Neural progenitor cell (in vitro differentiated cells): ENCODE measurements at regions not wholly inside any gene's neighbourhood (a gene's known extent, or its start where the extent isn't known, plus 50 kb on each side); places are given as distances from the start of the nearest gene placed in this dataset.

Source experiments
- DNase-seq: peaks from one replicate; pipeline ENCODE4 v3.0.0-alpha.2; 2016; ENCODE audit warnings: low spot score
- H2AFZ ChIP-seq: fragments of 200-600 bp; sonication (generic); replicated peaks from 2 replicates; pipeline ENCODE4 v1.6.1; 2016; ENCODE audit warnings: antibody characterized with exemption
- H3F3A ChIP-seq: fragments of 200-600 bp; sonication (generic); 2 replicates; pipeline ENCODE4 v1.6.1; 2016; ENCODE audit warnings: antibody characterized with exemption, low read depth
- H3K27ac ChIP-seq: fragments of 200-600 bp; sonication (generic); 2 replicates; pipeline ENCODE4 v1.5.1; 2016; ENCODE audit warnings: mild to moderate bottlenecking
- H3K27me3 ChIP-seq: fragments of 200-600 bp; sonication (generic); 2 replicates; pipeline ENCODE4 v1.6.1; 2016; ENCODE audit warnings: mild to moderate bottlenecking, moderate library complexity
- H3K36me3 ChIP-seq: fragments of 200-600 bp; sonication (generic); 2 replicates; pipeline ENCODE4 v1.5.1; 2016
- H3K4me1 ChIP-seq: fragments of 200-600 bp; sonication (generic); 2 replicates; pipeline ENCODE4 v1.6.1; 2016; ENCODE audit warnings: mixed run types
- H3K4me2 ChIP-seq: fragments of 200-600 bp; sonication (generic); 2 replicates; pipeline ENCODE4 v1.6.1; 2016
- H3K4me3 ChIP-seq: fragments of 200-600 bp; sonication (generic); 2 replicates; pipeline ENCODE4 v1.5.1; 2016
- H3K79me2 ChIP-seq: fragments of 200-600 bp; sonication (generic); 2 replicates; pipeline ENCODE4 v1.6.1; 2016; ENCODE audit warnings: low read depth
- H3K9ac ChIP-seq: fragments of 200-600 bp; sonication (generic); 2 replicates; pipeline ENCODE4 v1.6.1; 2016
- H3K9me3 ChIP-seq: fragments of 200-600 bp; sonication (generic); 2 replicates; pipeline ENCODE4 v1.5.1; 2016; ENCODE audit warnings: low read depth
- H4K20me1 ChIP-seq: fragments of 200-600 bp; sonication (generic); 2 replicates; pipeline ENCODE4 v1.6.1; 2016; ENCODE audit warnings: low read depth
- H3K27ac Mint-ChIP-seq: 3 replicates; pipeline ENCODE4 v1.8.0; 2021; ENCODE audit warnings: mixed read lengths
- H3K27me3 Mint-ChIP-seq: 2 replicates; pipeline ENCODE4 v1.8.0; 2022; ENCODE audit warnings: low read depth, mild to moderate bottlenecking, inconsistent platforms, moderate library complexity, mixed read lengths; ENCODE audit not compliant: insufficient read depth
- H3K36me3 Mint-ChIP-seq: 3 replicates; pipeline ENCODE4 v1.8.0; 2021; ENCODE audit warnings: mixed read lengths
- H3K4me1 Mint-ChIP-seq: 3 replicates; pipeline ENCODE4 v1.8.0; 2021; ENCODE audit warnings: mixed read lengths
- H3K4me3 Mint-ChIP-seq: 3 replicates; pipeline ENCODE4 v1.8.0; 2021; ENCODE audit warnings: mild to moderate bottlenecking, moderate library complexity, mixed read lengths
- H3K9me3 Mint-ChIP-seq: 3 replicates; pipeline ENCODE4 v1.8.0; 2020; ENCODE audit warnings: mixed read lengths
- CTCF ChIP-seq: fragments of 200-600 bp; sonication (generic); IDR thresholded peaks from 2 replicates; pipeline ENCODE4 v1.5.1; 2017; ENCODE audit warnings: antibody characterized with exemption, mild to moderate bottlenecking
- EZH2 ChIP-seq: fragments of 200-600 bp; sonication (generic); IDR thresholded peaks from 2 replicates; pipeline ENCODE4 v1.6.1; 2017; ENCODE audit warnings: antibody characterized with exemption, mild to moderate bottlenecking, moderate library complexity
- EZH2phosphoT487 ChIP-seq: fragments of 200-600 bp; sonication (generic); IDR thresholded peaks from 2 replicates; pipeline ENCODE4 v1.6.1; 2017; ENCODE audit warnings: antibody characterized with exemption

GRCh38 chr12:92007787-92008186, 137.9 kb downstream of the BTG1 start:
- no peak overlapping the region for H3K4me2 ChIP-seq
- no peaks in the 10 kb centered on the region for H3K36me3 Mint-ChIP-seq
- H3K4me3 Mint-ChIP-seq = no peak overlapping the region
- no peak overlapping the region for H3K27ac ChIP-seq
- DNase-seq = peak; percentile 3
- no peaks in the 10 kb centered on the region for H3K79me2 ChIP-seq
- H3K4me3 ChIP-seq = no peak overlapping the region
- H3K4me1 ChIP-seq = no peaks in the 10 kb centered on the region
- peaks cover 6% of the 10 kb centered on the region for H3K4me1 Mint-ChIP-seq
- H3F3A ChIP-seq = no peaks in the 10 kb centered on the region
- no peaks in the 10 kb centered on the region for H4K20me1 ChIP-seq
- TF ChIP-seq EZH2phosphoT487 (no peak), CTCF (no peak), EZH2 (no peak)
- no peaks in the 10 kb centered on the region for H3K9me3 Mint-ChIP-seq
- H3K36me3 ChIP-seq = no peaks in the 10 kb centered on the region
- peak overlapping the region; percentile 10 for H3K27ac Mint-ChIP-seq
- H3K9me3 ChIP-seq = no peaks in the 10 kb centered on the region
- no peak overlapping the region for H3K9ac ChIP-seq
- no peak overlapping the region for H2AFZ ChIP-seq
- H3K27me3 ChIP-seq = no peaks in the 10 kb centered on the region
- peaks cover 2% of the 10 kb centered on the region for H3K27me3 Mint-ChIP-seq

- H3K4me1 Mint-ChIP-seq = peaks cover 9% of the 10 kb centered on the region
- no peak overlapping the region for H3K27ac Mint-ChIP-seq
- no peak overlapping the region for H3K9ac ChIP-seq
- no peak overlapping the region for H3K4me2 ChIP-seq
- H3K36me3 ChIP-seq = no peaks in the 10 kb centered on the region
- H3K4me3 Mint-ChIP-seq = no peak overlapping the region
- no peak overlapping the region for H2AFZ ChIP-seq
- H3K27me3 Mint-ChIP-seq = peaks cover 2% of the 10 kb centered on the region
- no peak for DNase-seq
- H3F3A ChIP-seq = no peaks in the 10 kb centered on the region
- no peaks in the 10 kb centered on the region for H3K79me2 ChIP-seq
- H4K20me1 ChIP-seq = no peaks in the 10 kb centered on the region
- no peak overlapping the region for H3K4me3 ChIP-seq
- H3K9me3 ChIP-seq = no peaks in the 10 kb centered on the region
- no peak overlapping the region for H3K27ac ChIP-seq
- no peaks in the 10 kb centered on the region for H3K36me3 Mint-ChIP-seq
- peaks cover 12% of the 10 kb centered on the region for H3K9me3 Mint-ChIP-seq
- H3K4me1 ChIP-seq = no peaks in the 10 kb centered on the region
- H3K27me3 ChIP-seq = no peaks in the 10 kb centered on the region
- no peak for TF ChIP-seq EZH2
These were observed 141.9 kb downstream of the BTG1 start for GRCh38 chr12:92003701-92004100.

- TF ChIP-seq CTCF = no peak
- TF ChIP-seq EZH2phosphoT487 = no peak
- no peak for TF ChIP-seq EZH2
- H3K36me3 Mint-ChIP-seq = no peaks in the 10 kb centered on the region
- Histone ChIP-seq H2AFZ (no peak overlapping the region), H3K4me3 (no peak overlapping the region), H3K27ac (no peak overlapping the region), H3K9ac (no peak overlapping the region), H3F3A (no peaks in the 10 kb centered on the region), H3K79me2 (no peaks in the 10 kb centered on the region), H3K4me1 (no peaks in the 10 kb centered on the region), H3K4me2 (no peak overlapping the region), H3K9me3 (no peaks in the 10 kb centered on the region), H3K36me3 (no peaks in the 10 kb centered on the region), H4K20me1 (no peaks in the 10 kb centered on the region), H3K27me3 (no peaks in the 10 kb centered on the region)
- peaks cover 2% of the 10 kb centered on the region for H3K27me3 Mint-ChIP-seq
- no peak overlapping the region for H3K27ac Mint-ChIP-seq
- no peak for DNase-seq
- peaks cover 15% of the 10 kb centered on the region for H3K9me3 Mint-ChIP-seq
- peaks cover 6% of the 10 kb centered on the region for H3K4me1 Mint-ChIP-seq
- H3K4me3 Mint-ChIP-seq = no peak overlapping the region
These were observed 142.8 kb downstream of the BTG1 start for GRCh38 chr12:92002673-92003382.

GRCh38 chr12:92002195-92002649, 143.4 kb downstream of the BTG1 start:
- Mint-ChIP-seq H3K4me3 (no peak overlapping the region), H3K9me3 (peaks cover 15% of the 10 kb centered on the region), H3K27me3 (peaks cover 2% of the 10 kb centered on the region), H3K4me1 (peaks cover 6% of the 10 kb centered on the region), H3K36me3 (no peaks in the 10 kb centered on the region), H3K27ac (no peak overlapping the region)
- Histone ChIP-seq H4K20me1 (no peaks in the 10 kb centered on the region), H3K27me3 (no peaks in the 10 kb centered on the region), H3K79me2 (no peaks in the 10 kb centered on the region), H3K4me3 (no peak overlapping the region), H3K4me2 (no peak overlapping the region), H2AFZ (no peak overlapping the region), H3K4me1 (no peaks in the 10 kb centered on the region), H3K36me3 (no peaks in the 10 kb centered on the region), H3F3A (no peaks in the 10 kb centered on the region), H3K9me3 (no peaks in the 10 kb centered on the region), H3K9ac (no peak overlapping the region), H3K27ac (no peak overlapping the region)
- no peak for DNase-seq
- TF ChIP-seq EZH2 (no peak), CTCF (no peak), EZH2phosphoT487 (no peak)
